Tibial nerve (tissue), 4 donors: ENCODE measurements at regions not wholly inside any gene's neighbourhood (a gene's known extent, or its start where the extent isn't known, plus 50 kb on each side); places are given as distances from the start of the nearest gene placed in this dataset.

Experiments
- EP300 ChIP-seq, 2 donors: sonication (generic); formaldehyde crosslinking; IDR thresholded peaks; one replicate each; pipeline ENCODE4 v1.6.1; 2017; ENCODE audit warnings: antibody characterized with exemption in 2 of 2, mild to moderate bottlenecking in 1 of 2
- POLR2A ChIP-seq, 2 donors: fragments of 450-650 bp; IDR thresholded peaks; one replicate each; pipeline ENCODE4 v1.6.1; 2017; ENCODE audit warnings: antibody characterized with exemption in 2 of 2, mild to moderate bottlenecking in 2 of 2, moderate library complexity in 2 of 2
- TF ChIP-seq, protein P1 (sequence below), 5 experiments: fragments of 200-600 bp in 3 of 5; fragments of 450-650 bp in 2 of 5; sonication (generic) in 3 of 5; IDR thresholded peaks; one replicate each; pipeline ENCODE4 v1.5.1; 2016 to 2019; ENCODE audit warnings: antibody characterized with exemption in 5 of 5, mild to moderate bottlenecking in 3 of 5, moderate library complexity in 2 of 5

GRCh38 chr2:21895200-21895599, 771.4 kb downstream of the TDRD15 start:
- no peak for TF ChIP-seq POLR2A (IDR thresholded peaks at IDR 0.05)
- TF ChIP-seq, protein P1, sequence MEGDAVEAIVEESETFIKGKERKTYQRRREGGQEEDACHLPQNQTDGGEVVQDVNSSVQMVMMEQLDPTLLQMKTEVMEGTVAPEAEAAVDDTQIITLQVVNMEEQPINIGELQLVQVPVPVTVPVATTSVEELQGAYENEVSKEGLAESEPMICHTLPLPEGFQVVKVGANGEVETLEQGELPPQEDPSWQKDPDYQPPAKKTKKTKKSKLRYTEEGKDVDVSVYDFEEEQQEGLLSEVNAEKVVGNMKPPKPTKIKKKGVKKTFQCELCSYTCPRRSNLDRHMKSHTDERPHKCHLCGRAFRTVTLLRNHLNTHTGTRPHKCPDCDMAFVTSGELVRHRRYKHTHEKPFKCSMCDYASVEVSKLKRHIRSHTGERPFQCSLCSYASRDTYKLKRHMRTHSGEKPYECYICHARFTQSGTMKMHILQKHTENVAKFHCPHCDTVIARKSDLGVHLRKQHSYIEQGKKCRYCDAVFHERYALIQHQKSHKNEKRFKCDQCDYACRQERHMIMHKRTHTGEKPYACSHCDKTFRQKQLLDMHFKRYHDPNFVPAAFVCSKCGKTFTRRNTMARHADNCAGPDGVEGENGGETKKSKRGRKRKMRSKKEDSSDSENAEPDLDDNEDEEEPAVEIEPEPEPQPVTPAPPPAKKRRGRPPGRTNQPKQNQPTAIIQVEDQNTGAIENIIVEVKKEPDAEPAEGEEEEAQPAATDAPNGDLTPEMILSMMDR (IDR thresholded peaks at IDR 0.05), result no peak
- no peak for TF ChIP-seq EP300 (IDR thresholded peaks at IDR 0.05)
